Trophoblast cell (in vitro differentiated cells and primary cell): ENCODE measurements at regions not wholly inside any gene's neighbourhood (a gene's known extent, or its start where the extent isn't known, plus 50 kb on each side); places are given as distances from the start of the nearest gene placed in this dataset.

ENCODE experiments used
- DNase-seq, 2 donors: peaks; one replicate each; pipeline ENCODE4 v3.0.0-alpha.2; 2016
- H2AFZ ChIP-seq: 2 replicates; pipeline ENCODE4 v1.6.1; 2013; ENCODE audit warnings: low read length, moderate library complexity, mild to moderate bottlenecking; ENCODE audit not compliant: insufficient read depth, poor library complexity
- H2AK5ac ChIP-seq: 2 replicates; pipeline ENCODE4 v1.6.1; 2013; ENCODE audit warnings: mild to moderate bottlenecking, low read length
- H2BK120ac ChIP-seq: 2 replicates; pipeline ENCODE4 v1.6.1; 2013; ENCODE audit warnings: low read length, mild to moderate bottlenecking, moderate library complexity; ENCODE audit not compliant: insufficient read depth, poor library complexity
- H2BK12ac ChIP-seq: 2 replicates; pipeline ENCODE4 v1.6.1; 2013; ENCODE audit warnings: mild to moderate bottlenecking, low read length, moderate library complexity
- H2BK5ac ChIP-seq: 2 replicates; pipeline ENCODE4 v1.6.1; 2013; ENCODE audit warnings: low read length, low read depth, moderate library complexity, mild to moderate bottlenecking; ENCODE audit not compliant: poor library complexity
- H3K14ac ChIP-seq: 2 replicates; pipeline ENCODE4 v1.6.1; 2013; ENCODE audit warnings: mild to moderate bottlenecking, low read length
- H3K18ac ChIP-seq: 2 replicates; pipeline ENCODE4 v1.6.1; 2013; ENCODE audit warnings: mild to moderate bottlenecking, low read length
- H3K23ac ChIP-seq: 2 replicates; pipeline ENCODE4 v1.6.1; 2013; ENCODE audit warnings: low read length
- H3K27ac ChIP-seq: 2 replicates; pipeline ENCODE4 v1.5.1; 2013; ENCODE audit warnings: low read depth, mild to moderate bottlenecking, inconsistent platforms, low read length, moderate library complexity
- H3K27me3 ChIP-seq: 2 replicates; pipeline ENCODE4 v1.6.1; 2013; ENCODE audit warnings: inconsistent platforms, mild to moderate bottlenecking, low read length, moderate library complexity; ENCODE audit not compliant: insufficient read depth
- H3K36me3 ChIP-seq, 2 experiments: 1 replicate in 1 of 2; 2 replicates in 1 of 2; pipeline ENCODE4 v1.6.1; 2013; ENCODE audit warnings: low read length in 2 of 2, mild to moderate bottlenecking in 2 of 2, moderate library complexity in 1 of 2; ENCODE audit not compliant: insufficient read depth in 2 of 2, control insufficient read depth in 1 of 2
- H3K4ac ChIP-seq: 2 replicates; pipeline ENCODE4 v1.6.1; 2013; ENCODE audit warnings: low read depth, mild to moderate bottlenecking, low read length, moderate library complexity
- H3K4me1 ChIP-seq, 2 experiments: 1 replicate in 1 of 2; 2 replicates in 1 of 2; pipeline ENCODE4 v1.6.1; 2013; ENCODE audit warnings: low read length in 2 of 2, mild to moderate bottlenecking in 2 of 2, moderate library complexity in 1 of 2; ENCODE audit not compliant: insufficient read depth in 2 of 2, control insufficient read depth in 1 of 2
- H3K4me2 ChIP-seq: 2 replicates; pipeline ENCODE4 v1.6.1; 2013; ENCODE audit warnings: inconsistent platforms, mild to moderate bottlenecking, low read length, moderate library complexity
- H3K4me3 ChIP-seq: 2 replicates; pipeline ENCODE4 v1.5.1; 2013; ENCODE audit warnings: mild to moderate bottlenecking, low read depth, low read length, inconsistent platforms
- H3K79me1 ChIP-seq: one replicate; pipeline ENCODE4 v1.6.1; 2013; ENCODE audit warnings: low read length
- H3K79me2 ChIP-seq: 2 replicates; pipeline ENCODE4 v1.6.1; 2013; ENCODE audit warnings: low read length, mild to moderate bottlenecking; ENCODE audit not compliant: control insufficient read depth, insufficient read depth, poor library complexity
- H3K9ac ChIP-seq: 2 replicates; pipeline ENCODE4 v1.6.1; 2013; ENCODE audit warnings: mild to moderate bottlenecking, low read length
- H3K9me3 ChIP-seq: 2 replicates; pipeline ENCODE4 v1.6.1; 2013; ENCODE audit warnings: low read depth, mild to moderate bottlenecking, control low read depth, inconsistent platforms, low read length; ENCODE audit not compliant: insufficient read depth
- H4K12ac ChIP-seq: 2 replicates; pipeline ENCODE4 v1.6.1; 2013; ENCODE audit warnings: low read depth, mild to moderate bottlenecking, low read length, moderate library complexity
- H4K8ac ChIP-seq: 2 replicates; pipeline ENCODE4 v1.6.1; 2013; ENCODE audit warnings: low read depth, mild to moderate bottlenecking, low read length, moderate library complexity
- H4K91ac ChIP-seq: one replicate; pipeline ENCODE4 v1.6.1; 2013; ENCODE audit warnings: low read depth, mild to moderate bottlenecking, low read length, moderate library complexity
- WGBS: extraction: QIAGEN DNeasy Blood & Tissue Kit; methylation state at CpG from one replicate; pipeline ENCODE4 v1.1.7; 2013; ENCODE audit warnings: missing lambda C conversion rate; ENCODE audit not compliant: insufficient read length, insufficient coverage; ENCODE audit errors: extremely low coverage; 5-methylcytosine and 5-hydroxymethylcytosine counted together

- Histone ChIP-seq H2AK5ac (no peak overlapping the region), H3K9ac (no peak overlapping the region), H3K79me1 (no peaks in the 10 kb centered on the region), H4K8ac (no peak overlapping the region), H3K9me3 (no peaks in the 10 kb centered on the region), H4K12ac (no peak overlapping the region), H2BK120ac (no peak overlapping the region), H3K23ac (no peak overlapping the region), H3K4me2 (no peak overlapping the region), H3K27ac (no peak overlapping the region), H3K27me3 (no peaks in the 10 kb centered on the region), H3K4me1 (peaks cover 5 to 8% of the 10 kb centered on the region in 2 experiments), H2BK5ac (no peak overlapping the region), H2AFZ (no peak overlapping the region), H3K14ac (no peak overlapping the region), H2BK12ac (no peak overlapping the region), H3K4ac (no peak overlapping the region), H3K18ac (no peak overlapping the region), H3K79me2 (no peaks in the 10 kb centered on the region), H3K36me3 (no peaks in the 10 kb centered on the region), H3K4me3 (no peak overlapping the region), H4K91ac (no peak overlapping the region)
- no CpG with 5 or more reads among the region's 2 CpGs for WGBS
- no peak for DNase-seq
These were observed 84.5 kb upstream of the ITGB1 start for GRCh38 chr10:33042565-33042964.

GRCh38 chr10:33041783-33042437 lies 83.9 kb upstream of the ITGB1 start:
- no peak overlapping the region for H3K27ac ChIP-seq
- no peak overlapping the region for H2BK5ac ChIP-seq
- H2BK12ac ChIP-seq = no peak overlapping the region
- H3K9me3 ChIP-seq = no peaks in the 10 kb centered on the region
- H3K14ac ChIP-seq = no peak overlapping the region
- H4K8ac ChIP-seq = no peak overlapping the region
- no peak overlapping the region for H2AK5ac ChIP-seq
- H3K23ac ChIP-seq = no peak overlapping the region
- H4K12ac ChIP-seq = no peak overlapping the region
- no peak overlapping the region for H3K4me2 ChIP-seq
- no peak for DNase-seq
- no peak overlapping the region for H3K18ac ChIP-seq
- no peak overlapping the region for H3K9ac ChIP-seq
- no peak overlapping the region for H2AFZ ChIP-seq
- no peaks in the 10 kb centered on the region for H3K36me3 ChIP-seq
- no CpG with 5 or more reads among the region's 3 CpGs for WGBS
- H3K4me3 ChIP-seq = no peak overlapping the region
- H3K27me3 ChIP-seq = no peaks in the 10 kb centered on the region
- H3K4ac ChIP-seq = no peak overlapping the region
- no peak overlapping the region for H4K91ac ChIP-seq
- H3K79me2 ChIP-seq = no peaks in the 10 kb centered on the region
- no peak overlapping the region for H2BK120ac ChIP-seq
- H3K4me1 ChIP-seq = peaks cover 5 to 8% of the 10 kb centered on the region in 2 experiments
- no peaks in the 10 kb centered on the region for H3K79me1 ChIP-seq

- no peak for DNase-seq
- no peak overlapping the region for H3K4me3 ChIP-seq
These were observed 82.4 kb upstream of the ITGB1 start for GRCh38 chr10:33040436-33040835.

GRCh38 chr10:33039181-33039580 lies 81.2 kb upstream of the ITGB1 start:
- Histone ChIP-seq H2AK5ac (no peak overlapping the region), H3K36me3 (no peaks in the 10 kb centered on the region), H3K23ac (no peak overlapping the region), H3K9ac (no peak overlapping the region), H3K14ac (no peak overlapping the region), H2BK12ac (no peak overlapping the region), H2AFZ (no peak overlapping the region), H2BK5ac (no peak overlapping the region), H3K9me3 (no peaks in the 10 kb centered on the region), H4K8ac (no peak overlapping the region), H4K91ac (no peak overlapping the region), H3K79me1 (no peaks in the 10 kb centered on the region), H3K4ac (no peak overlapping the region), H3K79me2 (no peaks in the 10 kb centered on the region), H3K27ac (no peak overlapping the region), H3K4me2 (no peak overlapping the region), H2BK120ac (no peak overlapping the region), H3K4me3 (no peak overlapping the region), H3K18ac (no peak overlapping the region), H4K12ac (no peak overlapping the region), H3K4me1 (peaks cover 5 to 8% of the 10 kb centered on the region in 2 experiments), H3K27me3 (no peaks in the 10 kb centered on the region)
- DNase-seq = no peak
- no CpG with 5 or more reads among the region's 1 CpG for WGBS

More at GRCh38 chr10:33040436-33040835, 82.4 kb upstream of the ITGB1 start:
- Histone ChIP-seq H4K8ac (no peak overlapping the region), H3K14ac (no peak overlapping the region), H3K9me3 (no peaks in the 10 kb centered on the region), H3K23ac (no peak overlapping the region), H4K91ac (no peak overlapping the region), H2BK5ac (no peak overlapping the region), H3K18ac (no peak overlapping the region), H3K27ac (no peak overlapping the region), H3K4me2 (no peak overlapping the region), H2AFZ (no peak overlapping the region), H3K4ac (no peak overlapping the region), H3K9ac (no peak overlapping the region), H3K36me3 (no peaks in the 10 kb centered on the region), H2BK12ac (no peak overlapping the region), H3K79me2 (no peaks in the 10 kb centered on the region), H3K4me1 (peaks cover 5 to 8% of the 10 kb centered on the region in 2 experiments), H3K27me3 (no peaks in the 10 kb centered on the region), H2AK5ac (no peak overlapping the region), H2BK120ac (no peak overlapping the region), H3K79me1 (no peaks in the 10 kb centered on the region), H4K12ac (no peak overlapping the region)
- no CpG with 5 or more reads among the region's 1 CpG for WGBS
